HCT116 (cell line): ENCODE measurements at regions not wholly inside any gene's neighbourhood (a gene's known extent, or its start where the extent isn't known, plus 50 kb on each side); places are given as distances from the start of the nearest gene placed in this dataset.

Experiments used
- ATAC-seq: fragments of 200-7000 bp; cut with Tn5 transposase; 2 replicates; pipeline ENCODE4 v1.9.1; 2020; ENCODE audit warnings: mild to moderate bottlenecking, moderate library complexity
- BruUV-seq: library from RNA; stranded (reverse); fragments of 400-500 nt; replicated peaks from 2 replicates; lab custom pipeline; 2021; lab: Mats Ljungman, UMichigan
- CTCF ChIA-PET: fragments of 300-600 bp; sonication (Branson Sonifier 250); formaldehyde crosslinking; loops from one replicate; lab custom pipeline; 2021; ENCODE audit warnings: antibody characterized with exemption; lab: Charles Lee
- POLR2A ChIA-PET: fragments of 300-600, 350-600 bp; sonication (Branson Sonifier 250); formaldehyde crosslinking; loops from one replicate; lab custom pipeline; 2021; ENCODE audit warnings: antibody characterized with exemption; lab: Charles Lee
- RAD21 ChIA-PET, 2 experiments: fragments of 300-600 bp; sonication (Branson Sonifier 250); formaldehyde crosslinking; loops; one replicate each; lab custom pipeline; 2023; ENCODE audit warnings: low total read pairs in 2 of 2; ENCODE audit not compliant: uncharacterized antibody in 2 of 2, unreplicated experiment in 2 of 2, low non-redundant PET in 1 of 2; lab: Charles Lee
- DNase-seq: peaks from one replicate; pipeline ENCODE4 v3.0.0-alpha.2; 2010; ENCODE audit warnings: low read depth, low spot score
- H2AFZ ChIP-seq: fragments of 200-600 bp; shearing (Covaris generic), sonication (generic); 2 replicates; pipeline ENCODE4 v1.6.1; 2017; ENCODE audit warnings: low read depth, mixed run types, mixed read lengths, antibody characterized with exemption, low read length; ENCODE audit not compliant: poor library complexity, severe bottlenecking
- H3K27ac ChIP-seq: 2 replicates; pipeline ENCODE4 v1.5.1; 2012; ENCODE audit warnings: low read depth, low read length
- H3K27me3 ChIP-seq: fragments of 200-600 bp; sonication (generic); 2 replicates; pipeline ENCODE4 v1.6.1; 2016; ENCODE audit warnings: mixed run types, low read length, mixed read lengths; ENCODE audit not compliant: insufficient read depth
- H3K36me3 ChIP-seq, 2 experiments: fragments of 200-500 bp in 1 of 2; fragments of 200-600 bp in 1 of 2; sonication (Bioruptor generic) in 1 of 2; sonication (generic) in 1 of 2; 2 replicates each; pipeline versions ENCODE4 v1.5.1 to v1.6.1; 2014 to 2016; ENCODE audit warnings: low read length in 2 of 2, inconsistent platforms in 1 of 2, mixed read lengths in 1 of 2, mixed run types in 1 of 2; ENCODE audit not compliant: insufficient read depth in 2 of 2, control insufficient read depth in 1 of 2
- H3K4me1 ChIP-seq, 2 experiments: fragments of 200-600 bp in 1 of 2; sonication (generic) in 1 of 2; 2 replicates each; pipeline versions ENCODE4 v1.5.1 to v1.6.1; 2012 to 2017; ENCODE audit warnings: low read length in 2 of 2, inconsistent platforms in 1 of 2, mild to moderate bottlenecking in 1 of 2, mixed read lengths in 1 of 2, mixed run types in 1 of 2, moderate library complexity in 1 of 2; ENCODE audit not compliant: insufficient read depth in 2 of 2, control insufficient read depth in 1 of 2
- H3K4me2 ChIP-seq: fragments of 200-600 bp; sonication (generic); 2 replicates; pipeline ENCODE4 v1.6.1; 2017; ENCODE audit warnings: mixed run types, low read length, mixed read lengths
- H3K4me3 ChIP-seq, 2 experiments: fragments of 200-600 bp in 1 of 2; sonication (generic) in 1 of 2; replicated peaks in 1 of 2; 2 replicates each; pipeline ENCODE4 v1.5.1; 2011 to 2016; ENCODE audit warnings: low read length in 2 of 2, control low read depth in 1 of 2, low read depth in 1 of 2, mild to moderate bottlenecking in 1 of 2, mixed read lengths in 1 of 2, mixed run types in 1 of 2
- H3K79me2 ChIP-seq: fragments of 200-600 bp; sonication (generic); 2 replicates; pipeline ENCODE4 v1.6.1; 2017; ENCODE audit warnings: mild to moderate bottlenecking, mixed run types, low read length, moderate library complexity, mixed read lengths; ENCODE audit not compliant: insufficient read depth
- H3K9ac ChIP-seq: fragments of 200-600 bp; sonication (generic); 2 replicates; pipeline ENCODE4 v1.6.1; 2016; ENCODE audit warnings: low read length, mixed read lengths
- H3K9me2 ChIP-seq: fragments of 200-600 bp; sonication (generic), shearing (Covaris generic); 2 replicates; pipeline ENCODE4 v1.6.1; 2017; ENCODE audit warnings: mixed run types, mild to moderate bottlenecking, moderate library complexity; ENCODE audit not compliant: insufficient read depth
- H3K9me3 ChIP-seq, 2 experiments: fragments of 200-500 bp in 1 of 2; fragments of 200-600 bp in 1 of 2; sonication (Bioruptor generic) in 1 of 2; sonication (generic) in 1 of 2; 2 replicates each; pipeline ENCODE4 v1.6.1; 2014 to 2017; ENCODE audit warnings: low read length in 2 of 2, mixed read lengths in 2 of 2, inconsistent platforms in 1 of 2, low read depth in 1 of 2, mild to moderate bottlenecking in 1 of 2, mixed run types in 1 of 2, moderate library complexity in 1 of 2; ENCODE audit not compliant: control insufficient read depth in 1 of 2, insufficient read depth in 1 of 2
- H4K20me1 ChIP-seq: fragments of 200-600 bp; sonication (generic), shearing (Covaris generic); 2 replicates; pipeline ENCODE4 v1.6.1; 2017; ENCODE audit warnings: mixed run types, mild to moderate bottlenecking, moderate library complexity; ENCODE audit not compliant: insufficient read depth
- CBX3 ChIP-seq: IDR thresholded peaks from 2 replicates; pipeline ENCODE4 v1.6.1; 2012; ENCODE audit warnings: low read depth
- CEBPB ChIP-seq: IDR thresholded peaks from 2 replicates; pipeline ENCODE4 v1.6.1; 2012; ENCODE audit warnings: low read depth
- ELF1 ChIP-seq: IDR thresholded peaks from 2 replicates; pipeline ENCODE4 v1.6.1; 2012; ENCODE audit warnings: low read depth, borderline replicate concordance
- EZH2phosphoT487 ChIP-seq: fragments of 200-600 bp; IDR thresholded peaks from 2 replicates; pipeline ENCODE4 v1.6.1; 2018; ENCODE audit warnings: antibody characterized with exemption, borderline replicate concordance
- FOSL1 ChIP-seq: IDR thresholded peaks from 2 replicates; pipeline ENCODE4 v1.6.1; 2012; ENCODE audit warnings: low read depth
- JUND ChIP-seq: IDR thresholded peaks from 2 replicates; pipeline ENCODE4 v1.6.1; 2012
- POLR2A ChIP-seq: IDR thresholded peaks from 2 replicates; pipeline ENCODE4 v1.7.0; 2011; ENCODE audit warnings: borderline replicate concordance; ENCODE audit not compliant: insufficient read depth, insufficient read length; ENCODE audit errors: extremely low read depth
- POLR2AphosphoS5 ChIP-seq: IDR thresholded peaks from 2 replicates; pipeline ENCODE4 v1.6.1; 2011; ENCODE audit warnings: mild to moderate bottlenecking, low read depth, low read length, moderate library complexity
- RAD21 ChIP-seq: IDR thresholded peaks from 2 replicates; pipeline ENCODE4 v1.6.1; 2012; ENCODE audit warnings: low read depth, mild to moderate bottlenecking
- SIN3A ChIP-seq: IDR thresholded peaks from 2 replicates; pipeline ENCODE4 v1.6.1; 2012; ENCODE audit warnings: low read depth
- SP1 ChIP-seq: IDR thresholded peaks from 2 replicates; pipeline ENCODE4 v1.6.1; 2012; ENCODE audit warnings: low read depth
- SRF ChIP-seq: IDR thresholded peaks from 2 replicates; pipeline ENCODE4 v1.6.1; 2012; ENCODE audit warnings: low read depth
- TCF7L2 ChIP-seq: IDR thresholded peaks from 2 replicates; pipeline ENCODE4 v1.7.0; 2011; ENCODE audit warnings: borderline replicate concordance, inconsistent platforms; ENCODE audit not compliant: insufficient read depth, insufficient read length; ENCODE audit errors: extremely low read depth
- ZFX ChIP-seq: fragments of 450-650 bp; IDR thresholded peaks from 2 replicates; pipeline ENCODE4 v1.6.1; 2017
- intact Hi-C: fragments of 100-400 bp; cut with micrococcal nuclease; formaldehyde crosslinking; loops from 2 replicates; pipeline ENCODE4 v1.10.0; 2022
- TF ChIP-seq, protein P1 (sequence below): IDR thresholded peaks from 2 replicates; pipeline ENCODE4 v1.6.1; 2012; ENCODE audit warnings: low read depth
- TF ChIP-seq, protein P2 (sequence below): IDR thresholded peaks from 2 replicates; pipeline ENCODE4 v1.6.1; 2012

DNA sequence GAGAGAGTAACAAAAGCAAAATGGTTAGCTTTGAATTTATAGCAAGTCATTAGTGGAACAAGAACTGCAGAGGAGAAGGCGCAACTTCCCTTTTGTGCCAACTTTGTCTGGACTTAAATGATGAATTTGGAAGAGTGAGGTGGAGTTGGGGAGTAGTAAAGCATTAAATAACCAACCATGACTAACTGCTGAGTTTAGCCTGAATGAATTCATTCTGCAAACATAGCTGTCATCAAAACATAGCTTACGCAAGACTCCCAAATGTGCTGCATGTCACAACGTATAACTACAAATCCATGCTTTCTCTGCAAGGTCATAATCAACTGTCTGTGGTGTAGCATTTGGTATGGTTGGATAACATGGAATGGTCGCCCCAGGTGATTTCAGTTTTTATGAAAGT, 75.9 kb upstream of the RPL34 start:
- TF ChIP-seq CBX3 (no peak), CEBPB (no peak)
- H3K27me3 ChIP-seq = no peaks in the 10 kb centered on the region
- no peak for ATAC-seq
- ChIA-PET CTCF (no interaction called here), RAD21 (no interaction called here), POLR2A (no interaction called here)
- no peaks in the 10 kb centered on the region for H3K79me2 ChIP-seq
- H3K27ac ChIP-seq = no peak overlapping the region
- H3K9ac ChIP-seq = no peak overlapping the region
- no peak overlapping the region for H3K4me3 ChIP-seq
- H2AFZ ChIP-seq = no peak overlapping the region
- H3K36me3 ChIP-seq = no peaks in the 10 kb centered on the region
- no peak overlapping the region for H3K4me2 ChIP-seq
- H3K9me3 ChIP-seq = no peaks in the 10 kb centered on the region
- intact Hi-C loops = no loop called here
- H3K4me1 ChIP-seq = no peaks in the 10 kb centered on the region
- H3K9me2 ChIP-seq = no peaks in the 10 kb centered on the region
- no peaks in the 10 kb centered on the region for H4K20me1 ChIP-seq
- DNase-seq = no peak
- BruUV-seq = no TSS peak

DNA sequence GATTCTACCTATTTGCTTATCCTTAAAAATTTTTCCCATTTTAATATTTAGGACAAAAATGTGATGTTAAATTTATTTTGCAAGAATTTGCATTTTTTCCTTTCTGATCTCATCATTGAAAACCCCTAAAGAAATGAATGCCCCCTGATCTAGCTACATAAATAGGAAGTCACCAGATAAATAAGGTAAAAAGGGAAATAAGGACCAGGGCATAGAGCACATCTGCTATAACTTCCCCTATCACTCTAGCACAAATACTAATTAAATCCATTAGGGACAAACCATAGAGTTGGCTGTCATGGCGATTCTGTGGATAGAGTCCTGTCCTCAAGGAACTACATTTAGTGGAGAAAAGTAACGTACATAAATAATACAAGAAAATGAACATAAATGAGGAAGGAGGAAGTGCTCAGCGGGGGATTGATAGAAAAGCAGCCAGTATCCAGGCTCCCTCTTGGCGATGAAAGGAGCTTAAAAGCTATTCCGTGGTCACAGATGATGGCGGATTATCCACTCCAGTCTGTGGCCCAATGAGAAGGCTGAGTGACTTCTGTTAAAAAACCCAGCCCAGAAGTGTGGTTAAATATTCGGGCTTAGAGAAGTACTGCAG, 76.9 kb upstream of the RPL34 start:
- H3K4me3 ChIP-seq = no peak overlapping the region
- BruUV-seq = no TSS peak
- H3K36me3 ChIP-seq = no peaks in the 10 kb centered on the region
- H2AFZ ChIP-seq = no peak overlapping the region
- ATAC-seq (no peak), DNase-seq (no peak)
- H3K9me3 ChIP-seq = no peaks in the 10 kb centered on the region
- no peaks in the 10 kb centered on the region for H4K20me1 ChIP-seq
- TF ChIP-seq CEBPB (no peak), FOSL1 (no peak), SP1 (no peak), POLR2AphosphoS5 (no peak), TCF7L2 (no peak), POLR2A (no peak), ELF1 (no peak), ZFX (no peak), SIN3A (no peak), EZH2phosphoT487 (no peak), SRF (no peak), JUND (no peak), RAD21 (no peak)
- TF ChIP-seq, protein P1, sequence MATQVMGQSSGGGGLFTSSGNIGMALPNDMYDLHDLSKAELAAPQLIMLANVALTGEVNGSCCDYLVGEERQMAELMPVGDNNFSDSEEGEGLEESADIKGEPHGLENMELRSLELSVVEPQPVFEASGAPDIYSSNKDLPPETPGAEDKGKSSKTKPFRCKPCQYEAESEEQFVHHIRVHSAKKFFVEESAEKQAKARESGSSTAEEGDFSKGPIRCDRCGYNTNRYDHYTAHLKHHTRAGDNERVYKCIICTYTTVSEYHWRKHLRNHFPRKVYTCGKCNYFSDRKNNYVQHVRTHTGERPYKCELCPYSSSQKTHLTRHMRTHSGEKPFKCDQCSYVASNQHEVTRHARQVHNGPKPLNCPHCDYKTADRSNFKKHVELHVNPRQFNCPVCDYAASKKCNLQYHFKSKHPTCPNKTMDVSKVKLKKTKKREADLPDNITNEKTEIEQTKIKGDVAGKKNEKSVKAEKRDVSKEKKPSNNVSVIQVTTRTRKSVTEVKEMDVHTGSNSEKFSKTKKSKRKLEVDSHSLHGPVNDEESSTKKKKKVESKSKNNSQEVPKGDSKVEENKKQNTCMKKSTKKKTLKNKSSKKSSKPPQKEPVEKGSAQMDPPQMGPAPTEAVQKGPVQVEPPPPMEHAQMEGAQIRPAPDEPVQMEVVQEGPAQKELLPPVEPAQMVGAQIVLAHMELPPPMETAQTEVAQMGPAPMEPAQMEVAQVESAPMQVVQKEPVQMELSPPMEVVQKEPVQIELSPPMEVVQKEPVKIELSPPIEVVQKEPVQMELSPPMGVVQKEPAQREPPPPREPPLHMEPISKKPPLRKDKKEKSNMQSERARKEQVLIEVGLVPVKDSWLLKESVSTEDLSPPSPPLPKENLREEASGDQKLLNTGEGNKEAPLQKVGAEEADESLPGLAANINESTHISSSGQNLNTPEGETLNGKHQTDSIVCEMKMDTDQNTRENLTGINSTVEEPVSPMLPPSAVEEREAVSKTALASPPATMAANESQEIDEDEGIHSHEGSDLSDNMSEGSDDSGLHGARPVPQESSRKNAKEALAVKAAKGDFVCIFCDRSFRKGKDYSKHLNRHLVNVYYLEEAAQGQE = no peak
- TF ChIP-seq, protein P2, sequence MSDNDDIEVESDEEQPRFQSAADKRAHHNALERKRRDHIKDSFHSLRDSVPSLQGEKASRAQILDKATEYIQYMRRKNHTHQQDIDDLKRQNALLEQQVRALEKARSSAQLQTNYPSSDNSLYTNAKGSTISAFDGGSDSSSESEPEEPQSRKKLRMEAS = no peak
- no peak overlapping the region for H3K27ac ChIP-seq
- no peaks in the 10 kb centered on the region for H3K27me3 ChIP-seq
- RAD21 ChIA-PET = no interaction called here
- H3K9ac ChIP-seq = no peak overlapping the region
- H3K4me2 ChIP-seq = no peak overlapping the region
- no peaks in the 10 kb centered on the region for H3K4me1 ChIP-seq
- intact Hi-C loops = no loop called here
- CTCF ChIA-PET = no interaction called here
- H3K9me2 ChIP-seq = no peaks in the 10 kb centered on the region
- POLR2A ChIA-PET = no interaction called here
- no peaks in the 10 kb centered on the region for H3K79me2 ChIP-seq
